ENCODE measurements at regions not wholly inside any gene's neighbourhood (a gene's known extent, or its start where the extent isn't known, plus 50 kb on each side); places are given as distances from the start of the nearest gene placed in this dataset.

DNA sequence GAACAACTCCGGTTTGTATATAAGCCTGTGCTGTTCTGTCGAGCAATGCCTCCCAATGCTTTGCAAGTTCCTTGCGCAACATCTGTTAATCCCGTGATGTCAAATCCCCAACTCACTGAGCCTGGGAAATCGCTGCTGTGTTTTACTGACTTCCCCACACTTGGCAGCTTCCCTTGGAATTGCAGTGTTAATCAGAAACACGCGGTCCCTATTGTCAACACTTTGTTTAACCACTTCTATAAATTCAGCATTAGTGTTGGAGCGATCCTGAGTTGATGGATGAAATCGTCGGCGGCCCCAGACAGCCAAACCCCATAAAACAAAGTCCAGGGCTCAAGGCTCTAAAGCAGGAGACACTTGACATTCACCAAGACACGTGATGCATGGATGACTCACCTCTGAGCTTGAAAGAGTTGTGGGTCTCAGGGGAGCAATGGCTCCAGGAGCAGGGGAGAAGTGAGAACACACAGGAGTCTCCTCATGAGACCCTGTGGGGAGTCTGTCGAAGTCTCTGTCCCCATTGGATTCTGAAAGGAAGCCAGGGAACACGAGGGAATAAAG lies 555.3 kb downstream of the MIAT start:
- DNase-seq = no peak

DNA sequence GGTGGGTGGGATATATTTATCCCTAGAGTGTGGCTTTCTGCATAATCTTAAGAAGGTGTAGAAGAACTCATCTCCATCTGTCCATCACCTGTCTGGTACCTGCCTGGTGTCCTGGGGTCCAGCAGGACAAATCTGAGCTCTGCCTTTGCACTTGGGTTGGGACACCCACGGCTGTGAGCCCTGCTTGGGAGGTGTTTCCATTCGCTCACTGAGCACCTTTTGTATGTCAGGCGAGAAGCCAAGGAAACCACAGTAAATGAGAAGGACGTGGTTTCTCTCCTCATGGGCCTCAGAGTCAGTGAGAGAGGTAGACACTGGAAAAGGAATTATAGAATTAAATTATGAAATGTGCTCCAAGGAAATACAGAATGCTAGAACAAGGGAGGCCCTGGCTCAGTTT lies 555.9 kb downstream of the MIAT start:
- DNase-seq = no peak

DNA sequence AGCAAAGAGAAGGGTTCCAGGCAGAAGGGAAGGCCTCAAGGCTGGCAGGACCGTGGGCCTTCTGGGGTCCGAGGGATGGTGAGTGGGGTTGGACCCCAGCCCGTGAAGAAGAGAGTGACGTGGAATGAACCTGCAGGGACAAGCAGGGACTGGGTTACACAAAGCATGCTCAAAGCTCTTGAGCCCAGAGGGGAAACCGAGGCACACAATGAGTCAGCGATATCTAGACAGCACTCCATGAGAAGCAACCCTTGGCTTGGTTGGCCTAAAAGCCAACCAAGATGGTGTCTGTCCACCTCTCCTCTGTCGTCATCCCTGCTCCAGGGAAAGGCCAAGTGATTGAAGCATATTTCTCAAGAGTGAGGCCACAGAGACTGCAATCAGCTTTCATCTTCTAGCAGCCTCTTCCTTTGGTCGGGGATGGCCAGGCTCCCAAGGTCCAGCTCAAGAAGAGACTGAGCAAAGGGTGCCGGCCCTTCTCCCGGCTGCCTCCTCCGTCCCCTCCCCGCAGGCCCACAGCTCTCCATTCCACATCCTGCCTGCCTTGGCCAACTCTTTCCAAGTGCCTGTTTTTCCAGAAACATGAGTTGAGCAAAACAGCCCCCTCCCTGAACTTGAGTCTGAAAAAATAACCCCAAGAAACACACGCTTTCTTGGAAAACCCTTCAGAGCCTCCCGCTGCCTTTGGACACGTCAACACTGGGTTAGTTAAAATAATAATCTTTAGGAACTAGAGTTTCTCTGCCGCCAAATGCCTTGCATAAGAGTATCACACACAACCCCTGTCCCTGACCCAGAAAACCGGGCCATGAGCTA lies 556.6 kb downstream of the MIAT start:
- no peak for DNase-seq

GRCh38 chr22:27214691-27215090 lies 557.3 kb downstream of the MIAT start:
- no peak for DNase-seq

DNA sequence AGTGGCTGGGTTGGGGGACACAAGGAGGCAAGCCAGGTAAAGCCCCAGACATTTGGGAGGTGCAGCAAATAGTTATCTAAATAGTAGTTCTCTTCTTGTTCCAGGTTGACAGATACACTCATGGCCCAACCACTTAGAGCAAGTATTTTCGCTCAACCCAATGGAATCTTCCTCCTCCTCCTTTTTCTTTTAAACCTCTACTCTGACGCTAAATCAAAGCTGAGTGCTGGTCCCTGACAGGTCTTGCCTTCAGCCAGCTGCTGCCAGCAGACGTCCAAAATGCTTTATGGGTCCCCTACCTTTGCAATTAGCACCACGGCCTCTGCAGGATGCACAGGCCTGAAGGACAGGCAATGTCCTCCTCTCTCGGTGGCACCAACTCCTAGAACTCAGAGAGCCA lies 558.5 kb downstream of the MIAT start:
- no peak for DNase-seq

DNA sequence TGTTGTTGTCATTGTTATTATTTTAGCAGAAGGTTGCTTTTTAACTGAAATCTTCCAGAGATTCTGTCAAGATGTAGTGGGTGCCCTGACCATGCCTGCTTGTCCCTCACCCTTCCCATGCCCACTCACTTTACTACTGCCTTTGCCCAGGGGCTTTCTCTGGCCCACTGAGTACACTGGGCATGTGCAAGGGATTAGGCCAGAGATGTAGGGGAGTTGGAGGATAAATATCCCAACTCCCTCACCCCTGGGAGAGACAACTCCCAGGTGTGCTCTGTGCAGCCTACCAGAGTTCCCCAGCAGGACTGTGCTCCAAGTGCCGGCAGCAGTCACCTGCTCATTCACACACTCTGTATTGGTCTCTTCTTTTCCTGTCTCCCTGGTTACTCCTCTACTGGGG lies 559.1 kb downstream of the MIAT start:
- no peak for DNase-seq

- DNase-seq = no peak
These were observed 559.8 kb downstream of the MIAT start for GRCh38 chr22:27217154-27217553.

DNA sequence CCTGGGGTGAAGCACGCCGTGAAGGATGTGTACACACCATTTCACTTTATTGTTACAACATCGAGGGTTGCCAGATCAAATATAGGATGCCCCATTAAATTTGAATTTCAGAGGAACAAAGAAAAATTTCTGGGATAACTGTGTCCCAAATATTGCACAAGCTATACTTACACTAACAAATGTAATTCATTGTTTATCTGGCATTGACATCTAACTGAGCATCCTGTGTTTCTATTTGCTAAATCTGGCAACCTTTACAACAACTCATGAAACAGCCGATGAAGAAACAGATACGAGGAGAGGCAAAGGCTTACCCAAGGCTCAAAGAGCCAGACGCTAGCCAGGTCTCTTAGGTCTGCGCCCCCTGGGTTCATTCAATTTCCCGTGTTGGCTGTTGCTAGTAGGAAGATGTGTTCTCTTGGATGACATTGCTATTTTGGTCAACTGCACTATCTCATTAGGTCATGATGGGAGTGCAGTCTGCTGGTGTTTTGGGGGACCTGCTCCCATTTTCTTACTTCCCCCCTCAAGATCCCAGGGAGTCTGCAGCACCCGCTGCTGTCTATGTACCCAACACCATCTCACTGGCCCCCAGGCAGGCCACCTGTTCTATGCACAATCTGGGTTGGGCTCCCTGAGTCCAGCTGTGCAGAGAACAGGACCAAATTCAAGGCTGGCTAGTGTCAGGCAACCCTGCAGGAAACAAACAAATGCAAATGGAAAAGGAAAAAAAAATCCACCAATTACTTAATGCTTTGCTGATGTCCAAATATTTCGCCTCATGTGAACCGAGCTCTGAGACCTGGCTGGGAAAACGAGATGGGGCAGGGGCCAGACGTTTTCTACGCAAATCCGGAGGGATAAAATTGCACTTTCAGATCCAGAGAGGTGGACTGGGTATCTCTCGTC lies 560.9 kb downstream of the MIAT start:
- DNase-seq = no peak

GRCh38 chr22:27219036-27219435 lies 561.6 kb downstream of the MIAT start:
- no peak for DNase-seq

GRCh38 chr22:27220339-27220738 lies 563.0 kb downstream of the MIAT start:
- no peak for DNase-seq

DNA sequence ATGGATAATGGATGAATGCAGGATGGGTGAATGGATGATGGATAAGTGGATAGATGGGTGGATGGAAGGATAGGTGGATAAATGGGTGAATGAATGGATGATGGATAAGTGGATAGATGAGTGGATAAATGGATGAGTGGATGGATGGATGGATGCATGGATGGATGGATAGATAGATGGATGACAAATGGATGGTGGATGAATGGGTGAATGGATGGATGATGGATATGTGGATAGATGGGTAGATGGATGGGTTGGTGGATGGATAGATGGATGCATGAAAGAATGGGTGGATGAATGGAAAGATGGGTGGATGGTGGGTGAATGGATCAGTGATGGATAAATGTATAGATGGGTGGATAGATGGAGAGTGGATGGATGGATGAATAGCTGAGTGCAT lies 564.8 kb downstream of the MIAT start:
- no peak for DNase-seq

DNA sequence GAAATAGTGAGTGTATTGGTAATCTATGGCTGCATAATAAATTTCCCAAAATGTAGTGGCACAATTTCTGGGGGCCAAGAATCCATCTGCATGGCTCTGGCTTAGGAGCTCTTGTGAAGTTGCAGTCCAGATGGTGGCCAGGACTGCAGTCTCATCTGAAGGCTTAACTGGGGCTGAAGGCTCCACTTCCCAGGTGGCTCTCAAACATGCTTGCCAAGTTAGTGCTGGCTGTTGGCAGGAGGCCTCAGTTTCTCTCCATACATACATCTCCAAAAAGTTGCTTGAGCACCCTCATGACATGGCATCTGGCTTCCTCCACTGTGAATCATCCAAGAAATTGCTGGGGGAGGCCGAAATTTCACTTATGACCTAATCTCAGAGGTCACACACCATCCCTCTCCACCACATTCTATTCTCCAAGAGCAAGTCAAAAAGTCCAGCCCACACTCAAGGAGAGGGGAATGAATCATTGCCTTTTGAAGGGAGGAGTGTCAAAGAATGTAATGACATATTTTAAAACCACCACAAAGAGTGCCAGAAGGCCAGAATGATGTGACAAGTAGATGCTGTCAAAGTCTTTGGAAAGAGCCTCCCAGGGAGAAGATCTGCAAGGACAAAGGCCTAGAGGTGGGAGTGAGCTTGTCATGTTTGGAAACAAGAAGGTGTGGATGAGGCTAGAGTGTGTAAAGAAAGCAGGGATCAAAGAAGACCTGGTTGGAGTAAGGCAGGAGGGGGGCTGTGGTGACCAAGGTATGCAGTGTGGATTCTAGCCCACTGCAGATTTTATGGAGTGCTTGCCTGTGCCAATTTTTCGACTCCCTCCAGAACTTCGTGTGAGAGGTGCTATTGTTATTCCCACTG lies 566.2 kb downstream of the MIAT start:
- no peak for DNase-seq

- DNase-seq = no peak
These were observed 567.3 kb downstream of the MIAT start for GRCh38 chr22:27224485-27225374.

GRCh38 chr22:27226666-27227065 lies 569.3 kb downstream of the MIAT start:
- DNase-seq = no peak

GRCh38 chr22:27228771-27229170 lies 571.4 kb downstream of the MIAT start:
- DNase-seq = no peak

GRCh38 chr22:27230189-27230588 lies 571.4 kb downstream of the MN1 start:
- no peak for DNase-seq

DNA sequence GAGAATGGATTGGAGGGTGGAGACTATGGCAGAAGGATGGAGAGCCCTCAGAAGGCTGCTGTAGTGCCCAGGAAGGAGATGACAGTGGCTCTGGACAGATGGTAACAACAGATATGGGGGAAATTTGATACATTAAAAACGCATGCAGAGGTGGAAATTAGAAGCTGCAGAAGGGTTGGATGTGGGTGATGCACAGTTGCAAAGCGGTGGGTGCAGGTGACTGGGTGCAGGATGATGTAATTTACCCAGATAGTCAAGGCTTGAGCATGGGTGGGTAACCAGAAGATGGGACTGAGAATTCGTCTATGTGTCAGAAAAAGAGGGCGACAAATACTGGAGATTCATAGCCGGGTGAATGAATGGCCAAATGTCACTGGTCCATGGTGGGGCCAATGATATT lies 570.3 kb downstream of the MN1 start:
- no peak for DNase-seq

GRCh38 chr22:27232077-27232476 lies 569.5 kb downstream of the MN1 start:
- no peak for DNase-seq

DNA sequence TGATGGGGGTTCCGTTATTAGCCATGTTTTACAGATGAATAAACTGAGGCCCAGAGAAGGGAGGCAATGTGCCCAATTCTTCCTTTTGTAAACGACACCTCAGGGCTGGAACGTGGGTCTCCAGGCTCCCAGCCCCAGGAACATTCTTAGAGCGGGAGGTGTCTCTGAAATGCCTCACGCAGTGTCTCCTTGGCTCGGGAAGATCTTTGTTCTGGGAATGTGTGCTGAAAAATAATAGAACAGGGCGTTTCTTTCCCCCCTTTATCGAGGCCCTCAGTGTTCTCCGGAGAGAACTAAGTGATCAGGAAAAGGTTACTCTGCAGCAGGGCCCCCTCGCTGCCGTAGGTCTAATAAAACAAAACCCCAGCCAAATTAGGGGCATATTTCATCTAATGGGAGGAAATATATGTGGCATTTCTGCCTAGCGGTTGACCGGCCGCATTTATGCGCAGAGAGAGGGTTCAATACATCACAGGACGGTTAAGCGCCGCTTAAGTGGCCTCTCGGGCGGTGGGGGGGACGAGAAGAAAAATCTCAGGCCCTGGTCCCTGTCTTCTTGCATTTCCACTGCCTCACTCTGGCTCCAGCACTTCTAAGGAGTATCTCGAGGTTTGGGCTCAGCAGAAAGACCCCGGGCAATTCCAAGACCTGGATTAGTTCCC lies 564.3 kb downstream of the MN1 start:
- DNase-seq = no peak

GRCh38 chr22:27238935-27239510 lies 562.5 kb downstream of the MN1 start:
- DNase-seq = no peak

- DNase-seq = no peak
These were observed 562.0 kb downstream of the MN1 start for GRCh38 chr22:27239520-27239919.

All from NCI-H748 treated with DMSO at 0.1 percent for 48 hours (cell line).